ENCODE measurements at regions not wholly inside any gene's neighbourhood (a gene's known extent, or its start where the extent isn't known, plus 50 kb on each side); places are given as distances from the start of the nearest gene placed in this dataset.
"Not testable (repeated sequence)": the region's sequence is repeated elsewhere in the genome, so short reads cannot be mapped to it uniquely, and the experiment has no call there.

- TF ChIP-seq CTCF (IDR thresholded peaks at IDR 0.05): no peak
- no peak for TF ChIP-seq POLR2A (IDR thresholded peaks at IDR 0.05)
- TF ChIP-seq POLR2AphosphoS5 (IDR thresholded peaks at IDR 0.05; ENCODE audit: insufficient read depth in 1 of 2, low read depth in 1 of 2): no peak
- Histone ChIP-seq H3K9me3 (no peaks in the 10 kb centered on the region), H3K27ac (no peak overlapping the region), H3K4me3 (no peak overlapping the region), H3K4me1 (peaks cover 7% of the 10 kb centered on the region), H3K27me3 (no peaks in the 10 kb centered on the region), H3K36me3 (no peaks in the 10 kb centered on the region)
- no peak for DNase-seq (ENCODE audit: extremely low spot score in 2 of 2)
- intact Hi-C loops (cut with DNase I): no loop called here
These were observed 142.3 kb upstream of the SOX21 start for GRCh38 chr13:94854688-94855087.

- TF ChIP-seq POLR2AphosphoS5 (IDR thresholded peaks at IDR 0.05; ENCODE audit: insufficient read depth in 1 of 2, low read depth in 1 of 2): no peak
- TF ChIP-seq CTCF (IDR thresholded peaks at IDR 0.05): no peak
- no peak for TF ChIP-seq POLR2A (IDR thresholded peaks at IDR 0.05)
- Histone ChIP-seq H3K36me3 (no peaks in the 10 kb centered on the region), H3K4me1 (no peaks in the 10 kb centered on the region), H3K27me3 (no peaks in the 10 kb centered on the region), H3K9me3 (no peaks in the 10 kb centered on the region), H3K27ac (no peak overlapping the region), H3K4me3 (no peak overlapping the region)
- intact Hi-C loops (cut with DNase I): no loop called here
- DNase-seq (ENCODE audit: extremely low spot score in 2 of 2): no peak
These were observed 139.2 kb upstream of the SOX21 start for GRCh38 chr13:94851576-94851975.

- no peaks in the 10 kb centered on the region for H3K27me3 ChIP-seq
- H3K4me3 ChIP-seq: no peak overlapping the region
- intact Hi-C loops (cut with DNase I): no loop called here
- H3K27ac ChIP-seq: no peak overlapping the region
- no peak for TF ChIP-seq POLR2AphosphoS5 (IDR thresholded peaks at IDR 0.05; ENCODE audit: insufficient read depth in 1 of 2, low read depth in 1 of 2)
- no peak for TF ChIP-seq CTCF (IDR thresholded peaks at IDR 0.05)
- TF ChIP-seq POLR2A (IDR thresholded peaks at IDR 0.05): no peak
- no peaks in the 10 kb centered on the region for H3K4me1 ChIP-seq
- DNase-seq (ENCODE audit: extremely low spot score in 2 of 2): no peak
- H3K36me3 ChIP-seq: no peaks in the 10 kb centered on the region
- no peaks in the 10 kb centered on the region for H3K9me3 ChIP-seq
These were observed 136.9 kb upstream of the SOX21 start for GRCh38 chr13:94849254-94849653.

- H3K9me3 ChIP-seq: no peaks in the 10 kb centered on the region
- H3K36me3 ChIP-seq: no peaks in the 10 kb centered on the region
- no peaks in the 10 kb centered on the region for H3K4me1 ChIP-seq
- intact Hi-C loops (cut with DNase I): no loop called here
- TF ChIP-seq CTCF (IDR thresholded peaks at IDR 0.05): no peak
- TF ChIP-seq POLR2A (IDR thresholded peaks at IDR 0.05): no peak
- TF ChIP-seq POLR2AphosphoS5 (IDR thresholded peaks at IDR 0.05; ENCODE audit: insufficient read depth in 1 of 2, low read depth in 1 of 2): no peak
- H3K4me3 ChIP-seq: no peak overlapping the region
- no peak overlapping the region for H3K27ac ChIP-seq
- no peaks in the 10 kb centered on the region for H3K27me3 ChIP-seq
- DNase-seq (ENCODE audit: extremely low spot score in 2 of 2): no peak
These were observed 130.6 kb upstream of the SOX21 start for GRCh38 chr13:94842901-94843300.

- H3K4me3 ChIP-seq; H3K9me3 ChIP-seq; H3K36me3 ChIP-seq; intact Hi-C loops (cut with DNase I); H3K27ac ChIP-seq; H3K4me1 ChIP-seq; H3K27me3 ChIP-seq; DNase-seq (ENCODE audit: extremely low spot score in 2 of 2): not testable (repeated sequence)
These were observed 124.7 kb upstream of the SOX21 start for GRCh38 chr13:94837056-94837455.

GRCh38 chr13:94829837-94830365 is 117.6 kb upstream of the SOX21 start:
- intact Hi-C loops (cut with DNase I): no loop called here
- Histone ChIP-seq H3K27me3 (no peaks in the 10 kb centered on the region), H3K4me3 (no peak overlapping the region), H3K27ac (no peak overlapping the region), H3K36me3 (no peaks in the 10 kb centered on the region), H3K4me1 (no peaks in the 10 kb centered on the region), H3K9me3 (no peaks in the 10 kb centered on the region)
- TF ChIP-seq POLR2A (IDR thresholded peaks at IDR 0.05): no peak
- DNase-seq (ENCODE audit: extremely low spot score in 2 of 2): no peak
